Endothelial cell of umbilical vein (primary cell): ENCODE measurements at regions not wholly inside any gene's neighbourhood (a gene's known extent, or its start where the extent isn't known, plus 50 kb on each side); places are given as distances from the start of the nearest gene placed in this dataset.

ENCODE experiments used
- BruUV-seq: library from RNA; stranded (reverse); fragments of 400-500 nt; replicated peaks from 2 replicates; lab custom pipeline; 2021; lab: Mats Ljungman, UMichigan
- CTCF ChIA-PET: fragments of 300-600, 350-600 bp; sonication (Branson Sonifier 250); formaldehyde crosslinking; loops from one replicate; lab custom pipeline; 2021; ENCODE audit warnings: antibody characterized with exemption, inconsistent platforms; lab: Charles Lee
- POLR2A ChIA-PET: fragments of 300-600, 350-600 bp; sonication (Branson Sonifier 250); formaldehyde crosslinking; loops from one replicate; lab custom pipeline; 2021; ENCODE audit warnings: antibody characterized with exemption, inconsistent platforms; lab: Charles Lee
- DNase-seq: peaks from one replicate; pipeline ENCODE4 v3.0.0-alpha.2; 2011; ENCODE audit warnings: low read depth, low spot score
- FAIRE-seq: peaks from 2 replicates; lab custom pipeline; 2011; peaks lifted over from hg19 to GRCh38; lab: Jason Lieb, UNC
- H2AFZ ChIP-seq: 2 replicates; pipeline ENCODE4 v1.6.0; 2012; ENCODE audit warnings: low read depth, low read length, control low read depth, inconsistent platforms
- H3K27ac ChIP-seq: 2 replicates; pipeline ENCODE4 v1.5.1; 2011; ENCODE audit warnings: low read depth, mild to moderate bottlenecking, control low read depth, low read length, moderate library complexity; ENCODE audit not compliant: insufficient read depth
- H3K27me3 ChIP-seq, 2 experiments: 2 replicates each; pipeline versions ENCODE4 v1.6.0 to v1.6.1; 2011; ENCODE audit warnings: low read length in 2 of 2, mixed read lengths in 1 of 2; ENCODE audit not compliant: control insufficient read depth in 2 of 2, insufficient read depth in 2 of 2
- H3K36me3 ChIP-seq, 2 experiments: 2 replicates in 1 of 2; 3 replicates in 1 of 2; pipeline ENCODE4 v1.5.1; 2011; ENCODE audit warnings: low read length in 2 of 2, mild to moderate bottlenecking in 1 of 2, moderate library complexity in 1 of 2; ENCODE audit not compliant: control insufficient read depth in 2 of 2, insufficient read depth in 2 of 2; ENCODE audit errors: extremely low read depth in 1 of 2
- H3K4me1 ChIP-seq: 3 replicates; pipeline ENCODE4 v1.5.1; 2011; ENCODE audit warnings: mild to moderate bottlenecking, low read length; ENCODE audit not compliant: control insufficient read depth, insufficient read depth; ENCODE audit errors: extremely low read depth
- H3K4me2 ChIP-seq: 2 replicates; pipeline ENCODE4 v1.6.1; 2011; ENCODE audit warnings: low read length, control low read depth, mixed read lengths; ENCODE audit not compliant: insufficient read depth
- H3K4me3 ChIP-seq, 3 experiments: fragments of 200-600 bp in 1 of 3; sonication (generic), shearing (Covaris generic) in 1 of 3; replicated peaks in 1 of 3; 2 replicates each; pipeline ENCODE4 v1.5.1; 2011 to 2016; ENCODE audit warnings: control low read depth in 3 of 3, low read length in 3 of 3, mild to moderate bottlenecking in 2 of 3, inconsistent platforms in 1 of 3, low read depth in 1 of 3, moderate library complexity in 1 of 3; ENCODE audit not compliant: insufficient read depth in 1 of 3
- H3K79me2 ChIP-seq: 2 replicates; pipeline ENCODE4 v1.6.0; 2012; ENCODE audit warnings: low read length, inconsistent platforms; ENCODE audit not compliant: control insufficient read depth, insufficient read depth
- H3K9ac ChIP-seq: replicated peaks from 2 replicates; pipeline ENCODE3; 2011; ENCODE audit warnings: low read length, control low read depth; ENCODE audit not compliant: insufficient read depth; ENCODE audit errors: extremely low read depth
- H3K9me1 ChIP-seq: replicated peaks from 3 replicates; pipeline ENCODE4 v1.6.0; 2011; ENCODE audit warnings: mild to moderate bottlenecking, low read length; ENCODE audit not compliant: control insufficient read depth, insufficient read depth; ENCODE audit errors: extremely low read depth
- H3K9me3 ChIP-seq: replicated peaks from 2 replicates; pipeline ENCODE4 v1.5.1; 2012; ENCODE audit warnings: low read length, inconsistent platforms; ENCODE audit not compliant: control insufficient read depth, insufficient read depth
- H4K20me1 ChIP-seq: replicated peaks from 2 replicates; pipeline ENCODE3; 2011; ENCODE audit warnings: mild to moderate bottlenecking, low read length; ENCODE audit not compliant: control insufficient read depth, insufficient read depth; ENCODE audit errors: extremely low read depth
- CTCF ChIP-seq, 2 donors: IDR thresholded peaks; 1 replicate in 1 of 2; 2 replicates in 1 of 2; pipeline ENCODE4 v1.5.1; 2011; ENCODE audit warnings: low read length in 2 of 2, mild to moderate bottlenecking in 2 of 2, moderate library complexity in 2 of 2, control low read depth in 1 of 2, inconsistent platforms in 1 of 2, low read depth in 1 of 2; ENCODE audit not compliant: insufficient read depth in 1 of 2; ENCODE audit errors: extremely low read depth in 1 of 2
- GATA2 ChIP-seq: IDR thresholded peaks from 2 replicates; pipeline ENCODE4 v1.7.0; 2011; ENCODE audit warnings: low read depth, mild to moderate bottlenecking, moderate library complexity, mixed read lengths, low read length; ENCODE audit not compliant: insufficient read length, insufficient read depth
- MAX ChIP-seq: IDR thresholded peaks from 2 replicates; pipeline ENCODE4 v1.6.1; 2011; ENCODE audit not compliant: insufficient read depth, insufficient read length
- MYC ChIP-seq: IDR thresholded peaks from one replicate; pipeline ENCODE4 v1.6.1; 2011; ENCODE audit warnings: mild to moderate bottlenecking, low read depth, low read length
- POLR2A ChIP-seq: IDR thresholded peaks from 2 replicates; pipeline ENCODE4 v1.6.1; 2012; ENCODE audit warnings: low read depth, mild to moderate bottlenecking, control low read depth, low read length
- POLR2AphosphoS5 ChIP-seq: IDR thresholded peaks from 2 replicates; pipeline ENCODE4 v1.6.1; 2012; ENCODE audit warnings: low read depth, mild to moderate bottlenecking, control low read depth, low read length, moderate library complexity; ENCODE audit not compliant: insufficient read depth
- dilution Hi-C: fragments of 300-500 bp; cut with MboI; formaldehyde crosslinking; loops from one replicate; pipeline ENCODE4 v1.15.0; 2019; ENCODE audit warnings: low sequenced_read_pairs; ENCODE audit not compliant: extremely low pct_ligation_motif_present
- intact Hi-C: fragments of 100-400 bp; cut with micrococcal nuclease; formaldehyde crosslinking; loops from one replicate; pipeline ENCODE4 v1.10.0; 2022

GRCh38 chr7:106592282-106593027 is 68.5 kb downstream of the CCDC71L start:
- no TSS peak for BruUV-seq
- ChIA-PET POLR2A (no interaction called here), CTCF (interaction anchor here (1.5 kb wide), 1 partner anchor 67 kb away, joined by 6 read pairs; the partner anchor contains the start of gene CCDC71L)
- no peaks in the 10 kb centered on the region for H3K9me1 ChIP-seq
- H3K4me1 ChIP-seq = peaks cover 30% of the 10 kb centered on the region
- no peaks in the 10 kb centered on the region for H3K27me3 ChIP-seq
- no peaks in the 10 kb centered on the region for H3K9me3 ChIP-seq
- no peak overlapping the region for H3K4me2 ChIP-seq
- H3K9ac ChIP-seq = no peak overlapping the region
- no peak for TF ChIP-seq MAX
- no peak for TF ChIP-seq POLR2A
- no peak for TF ChIP-seq CTCF (IDR thresholded peaks at IDR 0.05; ENCODE audit: extremely low read depth in 1 of 2, insufficient read depth in 1 of 2, low read depth in 1 of 2, low read length in 2 of 2)
- TF ChIP-seq POLR2AphosphoS5 = no peak
- no peak for TF ChIP-seq MYC
- no peak for TF ChIP-seq GATA2
- H4K20me1 ChIP-seq = no peaks in the 10 kb centered on the region
- no peak overlapping the region for H3K27ac ChIP-seq
- H2AFZ ChIP-seq = no peak overlapping the region
- H3K79me2 ChIP-seq = no peaks in the 10 kb centered on the region
- no peaks in the 10 kb centered on the region for H3K36me3 ChIP-seq
- FAIRE-seq (no peak), DNase-seq (no peak)
- dilution Hi-C loops = no loop called here
- intact Hi-C loops = loop anchor here (5.0 to 10.0 kb wide), 4 partner anchors 50 to 452 kb away; partner anchors contain the start of gene PRKAR2B
- H3K4me3 ChIP-seq = no peak overlapping the region
